H1 (cell line): ENCODE measurements at regions not wholly inside any gene's neighbourhood (a gene's known extent, or its start where the extent isn't known, plus 50 kb on each side); places are given as distances from the start of the nearest gene placed in this dataset.

ENCODE experiments used
- CEBPB ChIP-seq: IDR thresholded peaks from 2 replicates; pipeline ENCODE4 v1.6.1; 2012; ENCODE audit warnings: low read depth, low read length
- EP300 ChIP-seq, 2 experiments: IDR thresholded peaks; 1 replicate in 1 of 2; 2 replicates in 1 of 2; pipeline ENCODE4 v1.6.1; 2011 to 2012; ENCODE audit warnings: low read depth in 2 of 2, low read length in 2 of 2, mild to moderate bottlenecking in 2 of 2, borderline replicate concordance in 1 of 2, inconsistent platforms in 1 of 2, moderate library complexity in 1 of 2
- HDAC2 ChIP-seq, 2 experiments: fragments of 300-600 bp in 1 of 2; sonication (generic) in 1 of 2; IDR thresholded peaks; 2 replicates each; pipeline ENCODE4 v1.6.1; 2011 to 2012; ENCODE audit warnings: low read depth in 2 of 2, low read length in 2 of 2, mild to moderate bottlenecking in 2 of 2, moderate library complexity in 2 of 2, borderline replicate concordance in 1 of 2, inconsistent platforms in 1 of 2
- PHF8 ChIP-seq: fragments of 200-600 bp; sonication (generic); conservative IDR thresholded peaks from 2 replicates; pipeline ENCODE4 v1.7.1; 2012; ENCODE audit warnings: low read depth, mild to moderate bottlenecking, inconsistent platforms, low read length, moderate library complexity
- POLR2A ChIP-seq, 2 experiments: IDR thresholded peaks; 1 replicate in 1 of 2; 2 replicates in 1 of 2; pipeline ENCODE4 v1.6.1; 2011; ENCODE audit warnings: low read depth in 2 of 2, low read length in 2 of 2, mild to moderate bottlenecking in 2 of 2; ENCODE audit errors: control extremely low read depth in 1 of 2
- SP2 ChIP-seq: IDR thresholded peaks from 2 replicates; pipeline ENCODE4 v1.6.1; 2012; ENCODE audit warnings: mild to moderate bottlenecking, low read length, inconsistent platforms
- TCF12 ChIP-seq: IDR thresholded peaks from 2 replicates; pipeline ENCODE4 v1.6.1; 2011; ENCODE audit warnings: low read depth, mild to moderate bottlenecking, low read length
- YY1 ChIP-seq: IDR thresholded peaks from 2 replicates; pipeline ENCODE4 v1.6.1; 2011; ENCODE audit warnings: low read depth, mild to moderate bottlenecking, low read length
- ZNF274 ChIP-seq: IDR thresholded peaks from 2 replicates; pipeline ENCODE4 v1.7.0; 2012; ENCODE audit warnings: low read length, borderline replicate concordance; ENCODE audit errors: extremely low read depth
- TF ChIP-seq, protein P1 (sequence below), 3 experiments: IDR thresholded peaks; 1 replicate in 2 of 3; 2 replicates in 1 of 3; pipeline versions ENCODE4 v1.5.1 to v1.6.1; 2011; ENCODE audit warnings: low read length in 3 of 3, mild to moderate bottlenecking in 3 of 3, inconsistent platforms in 2 of 3, low read depth in 1 of 3, moderate library complexity in 1 of 3; ENCODE audit not compliant: insufficient read depth in 1 of 3; ENCODE audit errors: control extremely low read depth in 1 of 3
- TF ChIP-seq, protein P2 (sequence below): IDR thresholded peaks from 2 replicates; pipeline ENCODE4 v1.6.1; 2012; ENCODE audit warnings: inconsistent platforms

DNA sequence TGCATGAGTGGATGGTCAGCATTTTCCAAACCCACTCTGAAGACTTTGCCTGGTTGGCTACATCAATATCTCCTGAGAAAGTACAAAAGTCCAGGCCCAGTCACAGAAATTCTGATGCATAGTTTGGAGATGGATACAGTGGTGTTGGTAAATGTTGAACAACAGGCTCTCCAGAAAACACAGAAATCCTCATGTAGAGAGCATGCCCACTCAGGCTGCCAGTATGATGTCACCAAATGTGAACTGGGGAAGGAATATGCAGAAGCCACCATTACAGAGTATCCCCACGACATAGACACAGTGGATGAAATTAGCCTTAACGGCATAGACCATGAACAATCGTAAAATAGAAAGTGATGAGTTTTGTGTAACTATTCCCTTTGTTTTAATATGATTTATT, 97.1 kb upstream of the NXT1 start:
- TF ChIP-seq, protein P1, sequence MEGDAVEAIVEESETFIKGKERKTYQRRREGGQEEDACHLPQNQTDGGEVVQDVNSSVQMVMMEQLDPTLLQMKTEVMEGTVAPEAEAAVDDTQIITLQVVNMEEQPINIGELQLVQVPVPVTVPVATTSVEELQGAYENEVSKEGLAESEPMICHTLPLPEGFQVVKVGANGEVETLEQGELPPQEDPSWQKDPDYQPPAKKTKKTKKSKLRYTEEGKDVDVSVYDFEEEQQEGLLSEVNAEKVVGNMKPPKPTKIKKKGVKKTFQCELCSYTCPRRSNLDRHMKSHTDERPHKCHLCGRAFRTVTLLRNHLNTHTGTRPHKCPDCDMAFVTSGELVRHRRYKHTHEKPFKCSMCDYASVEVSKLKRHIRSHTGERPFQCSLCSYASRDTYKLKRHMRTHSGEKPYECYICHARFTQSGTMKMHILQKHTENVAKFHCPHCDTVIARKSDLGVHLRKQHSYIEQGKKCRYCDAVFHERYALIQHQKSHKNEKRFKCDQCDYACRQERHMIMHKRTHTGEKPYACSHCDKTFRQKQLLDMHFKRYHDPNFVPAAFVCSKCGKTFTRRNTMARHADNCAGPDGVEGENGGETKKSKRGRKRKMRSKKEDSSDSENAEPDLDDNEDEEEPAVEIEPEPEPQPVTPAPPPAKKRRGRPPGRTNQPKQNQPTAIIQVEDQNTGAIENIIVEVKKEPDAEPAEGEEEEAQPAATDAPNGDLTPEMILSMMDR (IDR thresholded peaks at IDR 0.05; ENCODE audit: control extremely low read depth in 1 of 3, insufficient read depth in 1 of 3, low read depth in 1 of 3, low read length in 3 of 3): no peak
- no peak for TF ChIP-seq TCF12
- no peak for TF ChIP-seq PHF8
- TF ChIP-seq CEBPB: no peak
- no peak for TF ChIP-seq HDAC2 (IDR thresholded peaks at IDR 0.05; ENCODE audit: borderline replicate concordance in 1 of 2, low read depth in 2 of 2, low read length in 2 of 2)
- TF ChIP-seq, protein P2, sequence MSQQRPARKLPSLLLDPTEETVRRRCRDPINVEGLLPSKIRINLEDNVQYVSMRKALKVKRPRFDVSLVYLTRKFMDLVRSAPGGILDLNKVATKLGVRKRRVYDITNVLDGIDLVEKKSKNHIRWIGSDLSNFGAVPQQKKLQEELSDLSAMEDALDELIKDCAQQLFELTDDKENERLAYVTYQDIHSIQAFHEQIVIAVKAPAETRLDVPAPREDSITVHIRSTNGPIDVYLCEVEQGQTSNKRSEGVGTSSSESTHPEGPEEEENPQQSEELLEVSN: no peak
- no peak for TF ChIP-seq SP2
- no peak for TF ChIP-seq EP300 (IDR thresholded peaks at IDR 0.05; ENCODE audit: borderline replicate concordance in 1 of 2, low read depth in 2 of 2, low read length in 2 of 2)
- TF ChIP-seq POLR2A (IDR thresholded peaks at IDR 0.05; ENCODE audit: control extremely low read depth in 1 of 2, low read depth in 2 of 2, low read length in 2 of 2): no peak
- no peak for TF ChIP-seq ZNF274
- TF ChIP-seq YY1: no peak
